GM12878 (cell line): ENCODE measurements at regions not wholly inside any gene's neighbourhood (a gene's known extent, or its start where the extent isn't known, plus 50 kb on each side); places are given as distances from the start of the nearest gene placed in this dataset.

Experiments used
- CTCF ChIP-seq, 3 experiments: IDR thresholded peaks in 2 of 3; conservative IDR thresholded peaks in 1 of 3; 2 replicates each; pipeline ENCODE4 v1.5.1; 2011; ENCODE audit warnings: low read depth in 3 of 3, low read length in 3 of 3, mild to moderate bottlenecking in 3 of 3, control low read depth in 2 of 3, moderate library complexity in 2 of 3, inconsistent platforms in 1 of 3, mixed read lengths in 1 of 3; ENCODE audit not compliant: control insufficient read depth in 2 of 3, insufficient read depth in 1 of 3; ENCODE audit errors: extremely low read depth in 1 of 3
- EP300 ChIP-seq, 2 experiments: fragments of 150-350 bp in 1 of 2; IDR thresholded peaks; 2 replicates each; pipeline ENCODE4 v1.6.1; 2011 to 2012; ENCODE audit warnings: low read depth in 2 of 2, low read length in 2 of 2, borderline replicate concordance in 1 of 2, improper control_type of control experiment in 1 of 2, inconsistent platforms in 1 of 2; ENCODE audit not compliant: control insufficient read depth in 1 of 2
- GABPA ChIP-seq: IDR thresholded peaks from 2 replicates; pipeline ENCODE4 v1.6.1; 2014; ENCODE audit warnings: antibody characterized with exemption, low read depth, mild to moderate bottlenecking, inconsistent platforms
- HDAC6 ChIP-seq: fragments of 200-600 bp; sonication (generic); IDR thresholded peaks from one replicate; pipeline ENCODE4 v1.8.0; 2017; ENCODE audit warnings: antibody characterized with exemption; ENCODE audit not compliant: unreplicated experiment
- KAT2A ChIP-seq: conservative IDR thresholded peaks from 2 replicates; pipeline ENCODE4 v1.6.1; 2011; ENCODE audit warnings: low read depth, low read length; ENCODE audit not compliant: control insufficient read depth
- KDM1A ChIP-seq: fragments of 200-600 bp; sonication (generic); IDR thresholded peaks from 2 replicates; pipeline ENCODE4 v1.6.1; 2016; ENCODE audit warnings: borderline replicate concordance
- LARP7 ChIP-seq: fragments of 450-650 bp; IDR thresholded peaks from 2 replicates; pipeline ENCODE4 v1.6.1; 2017; ENCODE audit warnings: mild to moderate bottlenecking
- MXI1 ChIP-seq: fragments of 150-350 bp; IDR thresholded peaks from 2 replicates; pipeline ENCODE4 v1.6.1; 2011; ENCODE audit warnings: low read depth, mild to moderate bottlenecking, inconsistent platforms, low read length, improper control_type of control experiment
- PBX3 ChIP-seq: IDR thresholded peaks from 2 replicates; pipeline ENCODE4 v1.6.1; 2011; ENCODE audit warnings: mild to moderate bottlenecking, low read depth, low read length, moderate library complexity; ENCODE audit not compliant: insufficient replicate concordance
- POLR2A ChIP-seq: IDR thresholded peaks from 2 replicates; pipeline ENCODE4 v1.6.1; 2011; ENCODE audit warnings: low read depth, mild to moderate bottlenecking, low read length
- POLR2AphosphoS5 ChIP-seq: IDR thresholded peaks from 2 replicates; pipeline ENCODE4 v1.6.1; 2011; ENCODE audit warnings: mild to moderate bottlenecking, low read length, inconsistent platforms
- SP1 ChIP-seq: IDR thresholded peaks from one replicate; pipeline ENCODE4 v1.6.1; 2011; ENCODE audit warnings: low read depth, low read length

- TF ChIP-seq CTCF (IDR thresholded peaks at IDR 0.05 in 2 of 3, conservative IDR thresholded peaks at IDR 0.05 in 1 of 3; ENCODE audit: control insufficient read depth in 2 of 3, extremely low read depth in 1 of 3, insufficient read depth in 1 of 3, low read depth in 3 of 3, low read length in 3 of 3), result no peak
- TF ChIP-seq POLR2A, result no peak
- TF ChIP-seq GABPA, result no peak
- no peak for TF ChIP-seq EP300 (IDR thresholded peaks at IDR 0.05; ENCODE audit: borderline replicate concordance in 1 of 2, control insufficient read depth in 1 of 2, low read depth in 2 of 2, low read length in 2 of 2)
- no peak for TF ChIP-seq SP1
- TF ChIP-seq POLR2AphosphoS5, result no peak
- TF ChIP-seq MXI1, result no peak
- no peak for TF ChIP-seq PBX3
- TF ChIP-seq KDM1A, result no peak
- TF ChIP-seq KAT2A, result no peak
- TF ChIP-seq LARP7, result no peak
- no peak for TF ChIP-seq HDAC6
Observed at GRCh38 chr21:35632711-35633110, 427.6 kb downstream of the SETD4 start.
